Smooth muscle cell (in vitro differentiated cells): ENCODE measurements at regions not wholly inside any gene's neighbourhood (a gene's known extent, or its start where the extent isn't known, plus 50 kb on each side); places are given as distances from the start of the nearest gene placed in this dataset.

Experiments used
- DNase-seq: peaks from one replicate; lab custom pipeline; 2025; ENCODE audit not compliant: unreplicated experiment; lab: John Stamatoyannopoulos, UW
- H2AFZ ChIP-seq: fragments of 200-600 bp; sonication (generic); 2 replicates; pipeline ENCODE4 v1.6.0; 2016; ENCODE audit warnings: antibody characterized with exemption, low read depth, mild to moderate bottlenecking
- H3F3A ChIP-seq: fragments of 200-600 bp; sonication (generic); 2 replicates; pipeline ENCODE4 v1.6.0; 2017; ENCODE audit warnings: antibody characterized with exemption, low read depth
- H3K27ac ChIP-seq: fragments of 200-600 bp; sonication (generic); 2 replicates; pipeline ENCODE4 v1.5.1; 2016; ENCODE audit warnings: low read depth, mild to moderate bottlenecking
- H3K27me3 ChIP-seq: fragments of 200-600 bp; sonication (generic); 2 replicates; pipeline ENCODE4 v1.6.1; 2016; ENCODE audit warnings: low read depth, mild to moderate bottlenecking
- H3K36me3 ChIP-seq: fragments of 200-600 bp; sonication (generic); 2 replicates; pipeline ENCODE4 v1.5.1; 2016; ENCODE audit warnings: low read depth
- H3K4me1 ChIP-seq: fragments of 200-600 bp; sonication (generic); 2 replicates; pipeline ENCODE4 v1.5.1; 2016; ENCODE audit warnings: low read depth
- H3K4me2 ChIP-seq: fragments of 200-600 bp; sonication (generic); 2 replicates; pipeline ENCODE4 v1.6.0; 2016; ENCODE audit warnings: mild to moderate bottlenecking
- H3K4me3 ChIP-seq: fragments of 200-600 bp; sonication (generic); 2 replicates; pipeline ENCODE4 v1.5.1; 2016; ENCODE audit warnings: mild to moderate bottlenecking
- H3K79me2 ChIP-seq: fragments of 200-600 bp; sonication (generic); 2 replicates; pipeline ENCODE4 v1.6.0; 2016; ENCODE audit warnings: low read depth, mild to moderate bottlenecking
- H3K9ac ChIP-seq: fragments of 200-600 bp; sonication (generic); 2 replicates; pipeline ENCODE4 v1.6.0; 2016; ENCODE audit warnings: low read depth
- H3K9me3 ChIP-seq: fragments of 200-600 bp; sonication (generic); replicated peaks from 2 replicates; pipeline ENCODE4 v1.5.1; 2016; ENCODE audit warnings: low read depth
- H4K20me1 ChIP-seq: fragments of 200-600 bp; sonication (generic); 2 replicates; pipeline ENCODE4 v1.6.0; 2016; ENCODE audit warnings: low read depth
- WGBS: methylation state at CpG from one replicate; pipeline ENCODE4 v1.1.7; 2016; ENCODE audit warnings: low lambda C conversion rate; 5-methylcytosine and 5-hydroxymethylcytosine counted together
- TF ChIP-seq, protein P1 (sequence below): fragments of 200-600 bp; sonication (generic); IDR thresholded peaks from 2 replicates; pipeline ENCODE4 v1.5.1; 2017; ENCODE audit warnings: borderline replicate concordance, mild to moderate bottlenecking, antibody characterized with exemption; ENCODE audit not compliant: insufficient read depth, poor library complexity, severe bottlenecking

DNA sequence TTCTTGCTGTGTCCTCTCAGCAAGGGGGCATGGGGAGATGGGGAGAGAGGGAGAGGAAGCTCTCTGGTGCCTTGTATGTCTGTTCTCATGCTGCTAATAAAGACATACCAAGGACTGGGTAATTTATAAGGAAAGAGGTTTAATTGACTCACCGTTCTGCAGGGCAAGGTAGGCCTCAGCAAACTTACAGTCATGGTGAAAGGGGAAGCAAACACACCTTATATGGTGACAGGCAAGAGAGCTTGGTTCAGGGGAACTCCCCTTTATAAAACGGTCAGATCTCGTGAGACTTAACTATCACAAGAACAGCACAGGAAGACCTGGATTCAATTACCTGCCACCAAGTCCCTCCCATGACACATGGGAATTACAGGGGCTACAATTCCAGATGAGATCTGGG, 464.7 kb upstream of the CELF2 start:
- peaks cover 13% of the 10 kb centered on the region for H3K4me1 ChIP-seq
- no peaks in the 10 kb centered on the region for H4K20me1 ChIP-seq
- H3K27ac ChIP-seq, result no peak overlapping the region
- H3K27me3 ChIP-seq, result no peaks in the 10 kb centered on the region
- H3K9ac ChIP-seq, result no peak overlapping the region
- TF ChIP-seq, protein P1, sequence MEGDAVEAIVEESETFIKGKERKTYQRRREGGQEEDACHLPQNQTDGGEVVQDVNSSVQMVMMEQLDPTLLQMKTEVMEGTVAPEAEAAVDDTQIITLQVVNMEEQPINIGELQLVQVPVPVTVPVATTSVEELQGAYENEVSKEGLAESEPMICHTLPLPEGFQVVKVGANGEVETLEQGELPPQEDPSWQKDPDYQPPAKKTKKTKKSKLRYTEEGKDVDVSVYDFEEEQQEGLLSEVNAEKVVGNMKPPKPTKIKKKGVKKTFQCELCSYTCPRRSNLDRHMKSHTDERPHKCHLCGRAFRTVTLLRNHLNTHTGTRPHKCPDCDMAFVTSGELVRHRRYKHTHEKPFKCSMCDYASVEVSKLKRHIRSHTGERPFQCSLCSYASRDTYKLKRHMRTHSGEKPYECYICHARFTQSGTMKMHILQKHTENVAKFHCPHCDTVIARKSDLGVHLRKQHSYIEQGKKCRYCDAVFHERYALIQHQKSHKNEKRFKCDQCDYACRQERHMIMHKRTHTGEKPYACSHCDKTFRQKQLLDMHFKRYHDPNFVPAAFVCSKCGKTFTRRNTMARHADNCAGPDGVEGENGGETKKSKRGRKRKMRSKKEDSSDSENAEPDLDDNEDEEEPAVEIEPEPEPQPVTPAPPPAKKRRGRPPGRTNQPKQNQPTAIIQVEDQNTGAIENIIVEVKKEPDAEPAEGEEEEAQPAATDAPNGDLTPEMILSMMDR, result no peak
- no peaks in the 10 kb centered on the region for H3F3A ChIP-seq
- no peak overlapping the region for H3K4me2 ChIP-seq
- no peaks in the 10 kb centered on the region for H3K9me3 ChIP-seq
- no peak for DNase-seq
- H3K79me2 ChIP-seq, result no peaks in the 10 kb centered on the region
- H3K36me3 ChIP-seq, result no peaks in the 10 kb centered on the region
- no peak overlapping the region for H2AFZ ChIP-seq
- 88% methylated on average over 3 of the region's 3 CpGs for WGBS
- H3K4me3 ChIP-seq, result no peak overlapping the region

- H3K27me3 ChIP-seq, result no peaks in the 10 kb centered on the region
- H3K9ac ChIP-seq, result no peak overlapping the region
- H3K4me2 ChIP-seq, result no peak overlapping the region
- H3K36me3 ChIP-seq, result no peaks in the 10 kb centered on the region
- peaks cover 3% of the 10 kb centered on the region for H3K4me1 ChIP-seq
- H2AFZ ChIP-seq, result no peak overlapping the region
- no peak overlapping the region for H3K4me3 ChIP-seq
- WGBS, result 85% methylated on average over 10 of the region's 10 CpGs
- H4K20me1 ChIP-seq, result no peaks in the 10 kb centered on the region
- H3K79me2 ChIP-seq, result no peaks in the 10 kb centered on the region
- TF ChIP-seq, protein P1, result no peak
- H3K27ac ChIP-seq, result no peak overlapping the region
- DNase-seq, result no peak
- no peaks in the 10 kb centered on the region for H3K9me3 ChIP-seq
- no peaks in the 10 kb centered on the region for H3F3A ChIP-seq
Measured at GRCh38 chr10:10564081-10564794, 453.4 kb upstream of the CELF2 start.

- TF ChIP-seq, protein P1, result no peak
- no peak overlapping the region for H3K4me3 ChIP-seq
- WGBS, result 63% methylated on average over 1 of the region's 1 CpG
- H2AFZ ChIP-seq, result no peak overlapping the region
- H3K27ac ChIP-seq, result no peak overlapping the region
- no peak overlapping the region for H3K4me2 ChIP-seq
- DNase-seq, result no peak
- no peaks in the 10 kb centered on the region for H4K20me1 ChIP-seq
- no peaks in the 10 kb centered on the region for H3K4me1 ChIP-seq
- no peaks in the 10 kb centered on the region for H3K36me3 ChIP-seq
- H3K9me3 ChIP-seq, result no peaks in the 10 kb centered on the region
- H3K27me3 ChIP-seq, result no peaks in the 10 kb centered on the region
- H3F3A ChIP-seq, result no peaks in the 10 kb centered on the region
- H3K9ac ChIP-seq, result no peak overlapping the region
- H3K79me2 ChIP-seq, result no peaks in the 10 kb centered on the region
Measured at GRCh38 chr10:10576937-10577336, 440.7 kb upstream of the CELF2 start.

- H3K36me3 ChIP-seq, result no peaks in the 10 kb centered on the region
- H3K27me3 ChIP-seq, result no peaks in the 10 kb centered on the region
- no peaks in the 10 kb centered on the region for H3K9me3 ChIP-seq
- no peak for DNase-seq
- WGBS, result 84% methylated on average over 1 of the region's 1 CpG
- no peak overlapping the region for H3K4me2 ChIP-seq
- no peaks in the 10 kb centered on the region for H3K79me2 ChIP-seq
- no peaks in the 10 kb centered on the region for H4K20me1 ChIP-seq
- no peak overlapping the region for H3K4me3 ChIP-seq
- no peak overlapping the region for H3K9ac ChIP-seq
- H3K4me1 ChIP-seq, result no peaks in the 10 kb centered on the region
- no peak overlapping the region for H3K27ac ChIP-seq
- no peaks in the 10 kb centered on the region for H3F3A ChIP-seq
- TF ChIP-seq, protein P1, result no peak
- no peak overlapping the region for H2AFZ ChIP-seq
Measured at GRCh38 chr10:10579709-10580108, 438.0 kb upstream of the CELF2 start.
